ES-I3 (cell line): ENCODE measurements at regions not wholly inside any gene's neighbourhood (a gene's known extent, or its start where the extent isn't known, plus 50 kb on each side); places are given as distances from the start of the nearest gene placed in this dataset.
"Not testable (repeated sequence)": the region's sequence is repeated elsewhere in the genome, so short reads cannot be mapped to it uniquely, and the experiment has no call there.

Experiments used
- H3K36me3 ChIP-seq: 2 replicates; pipeline ENCODE4 v1.6.1; 2013; ENCODE audit warnings: mild to moderate bottlenecking, low read length, control low read depth, moderate library complexity; ENCODE audit not compliant: insufficient read depth
- H3K4me1 ChIP-seq: 2 replicates; pipeline ENCODE4 v1.6.1; 2013; ENCODE audit warnings: mild to moderate bottlenecking, control low read depth, low read length; ENCODE audit not compliant: insufficient read depth
- H3K9ac ChIP-seq: 2 replicates; pipeline ENCODE4 v1.6.1; 2013; ENCODE audit warnings: low read depth, mild to moderate bottlenecking, low read length, moderate library complexity
- H3K9me3 ChIP-seq: 2 replicates; pipeline ENCODE4 v1.6.1; 2013; ENCODE audit warnings: mild to moderate bottlenecking, low read length, moderate library complexity; ENCODE audit not compliant: control insufficient read depth, insufficient read depth

DNA sequence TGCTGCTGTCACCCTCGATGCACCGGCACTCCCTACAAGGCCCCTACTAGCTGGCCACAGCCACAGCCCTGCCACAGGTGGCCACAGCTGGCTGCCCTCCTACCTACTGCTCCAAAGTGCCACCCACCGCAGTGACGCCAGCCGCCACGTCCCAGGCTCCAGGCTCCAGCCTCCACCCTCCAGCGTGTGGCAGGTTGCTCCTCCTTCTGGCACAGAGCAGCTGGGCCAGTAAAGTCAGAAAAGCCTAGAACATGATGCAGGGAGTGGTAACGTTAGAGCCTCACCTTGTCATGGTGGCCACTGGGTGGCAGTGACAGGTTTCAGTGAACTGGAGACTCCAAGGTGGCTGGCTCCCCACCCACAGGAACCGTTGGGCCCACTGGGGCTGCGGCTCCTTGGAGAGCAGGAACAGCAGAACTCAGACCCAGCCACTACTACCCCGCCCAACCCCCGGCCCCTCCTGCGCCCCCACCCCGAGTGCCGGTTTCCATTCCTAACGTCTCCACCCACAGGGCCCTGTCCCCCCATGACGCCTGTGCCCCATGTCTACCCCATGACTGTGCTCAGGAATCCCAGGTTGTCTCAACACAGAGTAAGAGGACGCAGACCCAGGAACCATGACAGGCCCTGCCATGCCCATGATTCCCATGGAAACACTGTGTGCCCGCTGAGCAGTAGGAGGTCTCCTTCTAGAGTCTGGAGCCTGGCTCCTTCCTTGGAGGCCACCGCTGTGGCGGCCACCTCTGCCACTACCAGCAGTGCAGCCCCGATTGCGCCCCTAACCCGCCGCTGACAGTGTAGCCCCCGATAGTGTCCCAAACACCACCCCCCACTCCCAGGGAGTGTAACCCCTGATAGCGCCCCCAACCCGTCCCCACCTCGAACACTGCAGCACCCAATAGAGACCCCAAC is 52.3 kb upstream of the ZNF33B start:
- H3K9ac ChIP-seq: peak overlapping the region; percentile 36; the same call in 1 of the 2 replicates
- no peaks in the 10 kb centered on the region for H3K4me1 ChIP-seq
- H3K9me3 ChIP-seq: no peaks in the 10 kb centered on the region
- no peaks in the 10 kb centered on the region for H3K36me3 ChIP-seq

DNA sequence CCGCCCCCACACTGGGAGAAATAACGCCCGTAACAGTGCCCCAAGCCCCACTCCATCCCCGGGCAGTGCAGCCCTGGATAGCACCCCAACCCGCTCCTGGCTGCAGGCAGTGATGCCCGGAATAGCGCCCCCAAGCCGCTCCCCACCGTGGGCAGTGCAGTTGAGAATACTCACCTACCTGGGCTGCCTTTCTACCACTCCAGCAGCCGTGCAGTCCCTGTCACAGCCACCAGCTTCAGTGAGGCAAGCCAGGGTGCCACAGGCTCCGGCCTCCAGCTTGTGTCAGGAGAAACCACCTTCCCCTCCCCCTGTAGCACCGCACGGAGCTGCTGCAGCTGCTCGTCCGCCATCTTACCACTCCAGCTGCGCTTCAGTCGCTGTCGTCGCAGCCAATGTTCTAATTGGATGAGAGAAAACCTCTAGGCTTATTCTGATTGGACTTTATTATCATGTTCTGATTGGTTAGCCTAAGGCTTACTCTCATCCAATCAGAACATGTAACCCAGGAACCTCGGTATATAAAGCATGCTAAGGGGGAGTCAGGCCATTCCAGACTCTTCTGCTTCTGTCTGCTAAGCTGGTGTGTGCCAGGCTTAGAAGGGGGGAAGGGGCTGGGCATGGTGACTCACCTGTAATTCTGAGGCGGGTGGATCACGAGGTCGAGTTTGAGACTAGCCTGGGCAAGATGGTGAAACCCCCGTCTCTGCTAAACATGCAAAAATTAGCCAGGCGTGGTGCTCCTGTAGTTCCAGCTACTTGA is 53.2 kb upstream of the ZNF33B start:
- no peaks in the 10 kb centered on the region for H3K4me1 ChIP-seq
- H3K9me3 ChIP-seq: no peaks in the 10 kb centered on the region
- peak overlapping the region; percentile 36; the same call in 1 of the 2 replicates for H3K9ac ChIP-seq
- no peaks in the 10 kb centered on the region for H3K36me3 ChIP-seq

DNA sequence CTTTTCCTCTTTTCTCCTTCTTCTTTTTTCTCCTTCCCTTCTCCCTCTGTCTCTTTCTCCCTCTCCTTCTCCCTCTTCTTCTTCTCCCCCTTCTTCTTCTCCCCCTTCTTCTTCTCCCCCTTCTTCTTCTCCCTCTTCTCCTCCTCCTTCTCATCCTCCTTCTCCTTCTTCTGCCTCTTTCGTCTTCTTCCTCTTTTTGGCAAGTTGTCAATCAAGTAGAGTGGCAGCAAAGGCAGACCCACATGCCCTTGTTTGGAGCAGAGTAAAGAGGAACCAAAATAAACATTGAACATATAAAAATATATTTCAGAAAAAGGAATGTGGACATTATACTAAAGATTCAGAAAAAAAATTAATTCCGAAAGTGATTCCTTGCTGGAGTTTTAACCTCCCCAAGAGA is 59.6 kb upstream of the ZNF33B start:
- Histone ChIP-seq H3K36me3 (no peaks in the 10 kb centered on the region), H3K4me1 (no peaks in the 10 kb centered on the region), H3K9me3 (no peaks in the 10 kb centered on the region), H3K9ac (no peak overlapping the region)

DNA sequence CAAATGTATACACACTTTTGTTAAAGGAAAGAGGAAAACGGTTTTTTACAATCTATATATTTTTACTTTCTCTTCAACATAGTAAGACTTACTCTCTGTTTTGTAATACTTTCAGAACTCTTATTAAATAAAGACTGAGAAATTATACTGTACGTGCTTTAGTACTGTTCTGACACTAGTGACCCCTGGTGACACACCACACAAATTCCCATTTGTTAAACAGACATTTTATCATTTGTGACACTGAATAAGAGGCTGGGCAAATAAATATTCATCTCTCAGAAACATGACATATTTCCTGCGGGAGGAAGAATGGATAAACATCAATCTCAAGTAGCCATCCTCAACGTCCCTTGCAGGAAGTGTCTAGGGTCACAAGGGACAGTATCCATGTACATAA is 68.9 kb upstream of the ZNF33B start:
- H3K36me3 ChIP-seq: no peaks in the 10 kb centered on the region
- no peaks in the 10 kb centered on the region for H3K9me3 ChIP-seq
- no peak overlapping the region for H3K9ac ChIP-seq
- no peaks in the 10 kb centered on the region for H3K4me1 ChIP-seq

DNA sequence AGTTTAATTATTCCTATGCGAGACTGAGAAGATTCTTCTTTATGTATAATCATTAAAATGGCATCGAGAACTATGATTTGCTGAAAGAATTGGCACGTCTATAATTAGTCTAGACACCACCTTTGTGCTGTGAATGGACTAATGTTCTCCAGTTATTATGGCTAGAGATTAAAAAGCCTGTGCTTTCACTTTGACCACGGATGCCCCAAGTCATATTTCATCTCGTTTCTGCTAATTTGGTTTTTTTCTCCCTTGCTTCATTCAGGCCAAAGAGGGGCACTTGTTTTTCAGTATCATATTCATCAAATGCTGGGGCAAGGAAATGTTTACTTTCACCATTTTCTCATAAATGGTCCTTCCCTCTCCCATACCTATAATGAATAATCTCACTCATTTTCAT is 63.3 kb upstream of the BMS1 start:
- H3K36me3 ChIP-seq, H3K9ac ChIP-seq, H3K4me1 ChIP-seq, H3K9me3 ChIP-seq: not testable (repeated sequence)

DNA sequence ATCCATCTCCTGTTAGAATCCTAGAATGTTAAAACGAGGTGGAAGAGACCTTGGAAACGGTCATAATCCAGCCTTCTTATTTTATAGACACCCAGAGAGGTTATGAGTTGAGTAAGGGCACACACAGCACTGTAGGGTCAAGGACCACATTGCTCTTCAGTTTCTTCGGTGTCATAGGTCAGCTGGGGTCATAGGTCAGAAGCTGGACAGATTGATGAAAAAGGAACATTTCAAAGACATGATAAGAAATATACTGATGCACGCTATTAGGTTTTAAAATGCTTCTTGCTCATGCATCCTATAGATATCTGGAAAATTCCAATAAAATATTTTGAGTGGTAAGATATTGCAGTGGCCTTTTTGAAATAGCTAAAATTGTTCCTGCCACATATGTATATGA is 60.0 kb upstream of the BMS1 start:
- Histone ChIP-seq H3K9me3 (no peaks in the 10 kb centered on the region), H3K9ac (no peak overlapping the region), H3K36me3 (no peaks in the 10 kb centered on the region), H3K4me1 (no peaks in the 10 kb centered on the region)

DNA sequence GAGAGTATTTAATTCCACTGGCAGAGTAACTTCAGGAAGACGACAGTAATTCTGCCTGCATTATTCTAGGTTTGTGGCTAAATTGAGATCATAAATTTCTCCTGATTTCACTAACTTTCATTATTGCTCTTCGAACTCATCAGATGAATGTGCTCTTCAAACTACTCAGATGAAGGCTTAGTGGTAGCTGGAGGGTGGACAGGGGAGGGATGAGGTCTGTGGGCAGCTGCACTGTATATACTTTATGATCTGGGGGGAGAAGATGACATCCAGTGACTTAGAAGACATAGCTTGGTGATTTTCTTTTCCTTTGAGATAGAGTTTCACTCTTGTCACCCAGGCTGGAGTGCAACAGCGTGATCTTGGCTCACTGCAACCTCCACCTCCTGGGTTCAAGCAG is 59.0 kb upstream of the BMS1 start:
- H3K4me1 ChIP-seq, H3K9me3 ChIP-seq, H3K36me3 ChIP-seq, H3K9ac ChIP-seq: not testable (repeated sequence)

DNA sequence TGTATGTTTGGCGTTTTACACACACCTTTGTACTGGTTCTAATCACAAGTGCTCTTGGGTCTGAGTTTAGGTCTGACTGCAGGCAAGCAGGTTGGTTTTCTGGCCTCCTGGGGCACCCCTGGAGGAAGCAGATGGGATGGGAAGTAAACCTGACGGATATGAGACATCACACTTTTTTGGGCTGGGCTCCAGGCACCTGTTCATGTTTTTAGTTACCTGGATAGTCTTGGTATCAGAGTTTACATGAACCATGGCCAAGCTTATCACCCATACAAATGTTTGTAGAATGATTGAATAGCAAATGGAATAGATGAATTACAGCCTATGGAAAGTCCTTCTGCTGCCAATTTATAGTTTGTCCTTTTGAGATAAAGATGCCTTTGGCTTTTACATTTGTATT is 57.9 kb upstream of the BMS1 start:
- not testable (repeated sequence) for H3K36me3 ChIP-seq, H3K9me3 ChIP-seq, H3K4me1 ChIP-seq, H3K9ac ChIP-seq

DNA sequence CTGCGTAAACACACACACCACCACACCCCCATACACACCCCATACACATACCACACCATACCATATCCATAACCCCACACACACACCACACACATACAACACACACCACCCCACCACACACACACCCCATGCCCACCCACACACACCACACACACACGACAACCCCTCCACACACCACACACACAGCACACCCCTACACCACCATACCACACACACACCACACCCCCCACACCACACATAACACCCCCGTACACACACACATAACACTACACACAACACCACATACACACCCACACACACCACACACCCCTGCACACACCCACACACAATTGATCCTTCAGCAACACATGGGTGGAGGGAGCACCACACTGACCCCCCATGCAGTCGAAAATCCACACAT is 50.3 kb upstream of the BMS1 start:
- H3K9me3 ChIP-seq: no peaks in the 10 kb centered on the region
- no peaks in the 10 kb centered on the region for H3K4me1 ChIP-seq
- H3K36me3 ChIP-seq: no peaks in the 10 kb centered on the region
- no peak overlapping the region for H3K9ac ChIP-seq
